Activated T-cell treated with anti-CD3 and anti-CD28 coated beads, Interleukin-2, amount 50 U/mL, for 72 hours (primary cell): ENCODE measurements at regions not wholly inside any gene's neighbourhood (a gene's known extent, or its start where the extent isn't known, plus 50 kb on each side); places are given as distances from the start of the nearest gene placed in this dataset.

ENCODE experiments used
- ATAC-seq, 2 donors: fragments of 150-1000 bp; cut with Tn5 transposase; replicated peaks in 1 of 2; 2 replicates each; pipeline ENCODE4 v1.10.0; 2021; ENCODE audit warnings: moderate library complexity in 2 of 2, mild to moderate bottlenecking in 1 of 2
- DNase-seq, 2 donors: peaks; one replicate each; pipeline ENCODE4 v3.0.0; 2021 to 2022; ENCODE audit warnings: mixed read lengths in 1 of 2
- H3K27ac Mint-ChIP-seq: one replicate; pipeline ENCODE4 v1.8.0; 2022; ENCODE audit warnings: mild to moderate bottlenecking, moderate library complexity, mixed read lengths
- H3K27me3 Mint-ChIP-seq: one replicate; pipeline ENCODE4 v1.8.0; 2022; ENCODE audit warnings: low read depth, mixed read lengths
- H3K36me3 Mint-ChIP-seq, 2 donors: one replicate each; pipeline ENCODE4 v1.8.0; 2022; ENCODE audit warnings: mixed read lengths in 2 of 2, mild to moderate bottlenecking in 1 of 2; ENCODE audit not compliant: insufficient read depth in 2 of 2
- H3K4me1 Mint-ChIP-seq: one replicate; pipeline ENCODE4 v1.8.0; 2022; ENCODE audit warnings: low read depth, mixed read lengths
- H3K4me3 Mint-ChIP-seq, 2 donors: one replicate each; pipeline ENCODE4 v1.8.0; 2022; ENCODE audit warnings: mild to moderate bottlenecking in 2 of 2, mixed read lengths in 2 of 2, moderate library complexity in 2 of 2
- H3K9me3 Mint-ChIP-seq, 2 donors: one replicate each; pipeline ENCODE4 v1.8.0; 2022; ENCODE audit warnings: mixed read lengths in 2 of 2

DNA sequence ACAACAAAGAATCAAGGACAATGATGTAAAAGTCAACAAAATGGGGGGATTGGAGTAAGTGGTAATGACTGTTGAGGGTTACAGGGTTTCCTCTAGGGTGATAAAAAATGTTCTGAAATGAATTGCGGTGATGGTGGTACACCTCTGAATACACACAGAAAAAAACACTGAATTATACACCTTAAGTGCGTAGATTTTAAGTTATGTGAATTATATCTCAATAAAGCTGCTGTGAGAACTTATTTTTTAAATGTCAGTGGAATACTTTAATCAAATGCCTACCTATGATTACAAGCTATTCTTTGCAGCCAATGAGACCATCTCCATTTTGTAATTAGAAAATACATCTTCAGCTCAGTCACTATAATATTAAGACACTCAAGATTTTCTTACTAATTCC lies 53.5 kb downstream of the ZNF608 start:
- Mint-ChIP-seq H3K4me1 (no peaks in the 10 kb centered on the region), H3K4me3 (no peak overlapping the region), H3K27me3 (no peaks in the 10 kb centered on the region), H3K27ac (no peak overlapping the region), H3K9me3 (peaks cover 0 to 1% of the 10 kb centered on the region in 2 donors), H3K36me3 (no peaks in the 10 kb centered on the region)
- no peak for ATAC-seq
- DNase-seq: no peak

DNA sequence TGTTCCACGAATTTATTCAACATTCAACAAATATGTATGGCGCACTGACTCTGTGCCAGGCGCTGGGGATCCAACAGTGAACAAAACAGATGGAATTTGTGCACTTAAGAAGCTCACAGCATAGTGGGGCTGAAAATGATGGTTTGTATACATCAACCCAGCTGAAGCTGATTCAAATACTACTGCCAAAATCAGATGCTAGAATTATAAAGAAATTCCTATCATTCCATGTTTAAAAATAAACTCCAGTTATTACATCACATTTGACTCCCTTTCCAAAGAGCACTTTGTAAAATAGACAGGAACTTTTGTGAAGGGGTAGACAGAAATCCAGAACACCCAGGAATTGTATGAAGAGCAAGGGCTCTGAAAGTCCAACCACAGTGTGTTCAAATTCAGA lies 54.1 kb downstream of the ZNF608 start:
- no peak overlapping the region for H3K4me3 Mint-ChIP-seq
- ATAC-seq: no peak
- DNase-seq: no peak
- no peak overlapping the region for H3K27ac Mint-ChIP-seq
- H3K9me3 Mint-ChIP-seq: peaks cover 0 to 1% of the 10 kb centered on the region in 2 donors
- H3K4me1 Mint-ChIP-seq: no peaks in the 10 kb centered on the region
- H3K36me3 Mint-ChIP-seq: no peaks in the 10 kb centered on the region
- H3K27me3 Mint-ChIP-seq: no peaks in the 10 kb centered on the region

DNA sequence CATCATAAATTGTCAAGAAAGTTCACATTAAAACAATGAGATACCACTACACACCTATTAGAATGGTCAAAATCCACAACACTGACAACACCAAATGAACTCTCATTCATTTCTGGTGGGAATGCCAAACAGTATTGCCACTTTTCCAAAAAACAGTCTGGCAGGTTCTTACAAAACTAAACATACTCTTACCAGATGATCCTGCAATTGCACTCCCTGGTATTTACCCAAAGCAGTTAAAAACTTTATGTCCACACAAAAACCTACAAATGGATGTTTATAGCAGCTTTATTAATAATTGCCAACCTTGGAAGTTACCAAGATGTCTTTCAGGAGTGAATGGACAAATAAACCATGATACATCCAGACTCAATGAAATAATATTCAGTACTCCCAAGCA lies 56.8 kb downstream of the ZNF608 start:
- no peaks in the 10 kb centered on the region for H3K36me3 Mint-ChIP-seq
- no peak for DNase-seq
- no peaks in the 10 kb centered on the region for H3K27me3 Mint-ChIP-seq
- no peaks in the 10 kb centered on the region for H3K9me3 Mint-ChIP-seq
- H3K27ac Mint-ChIP-seq: no peak overlapping the region
- no peak overlapping the region for H3K4me3 Mint-ChIP-seq
- H3K4me1 Mint-ChIP-seq: no peaks in the 10 kb centered on the region
- ATAC-seq: no peak

DNA sequence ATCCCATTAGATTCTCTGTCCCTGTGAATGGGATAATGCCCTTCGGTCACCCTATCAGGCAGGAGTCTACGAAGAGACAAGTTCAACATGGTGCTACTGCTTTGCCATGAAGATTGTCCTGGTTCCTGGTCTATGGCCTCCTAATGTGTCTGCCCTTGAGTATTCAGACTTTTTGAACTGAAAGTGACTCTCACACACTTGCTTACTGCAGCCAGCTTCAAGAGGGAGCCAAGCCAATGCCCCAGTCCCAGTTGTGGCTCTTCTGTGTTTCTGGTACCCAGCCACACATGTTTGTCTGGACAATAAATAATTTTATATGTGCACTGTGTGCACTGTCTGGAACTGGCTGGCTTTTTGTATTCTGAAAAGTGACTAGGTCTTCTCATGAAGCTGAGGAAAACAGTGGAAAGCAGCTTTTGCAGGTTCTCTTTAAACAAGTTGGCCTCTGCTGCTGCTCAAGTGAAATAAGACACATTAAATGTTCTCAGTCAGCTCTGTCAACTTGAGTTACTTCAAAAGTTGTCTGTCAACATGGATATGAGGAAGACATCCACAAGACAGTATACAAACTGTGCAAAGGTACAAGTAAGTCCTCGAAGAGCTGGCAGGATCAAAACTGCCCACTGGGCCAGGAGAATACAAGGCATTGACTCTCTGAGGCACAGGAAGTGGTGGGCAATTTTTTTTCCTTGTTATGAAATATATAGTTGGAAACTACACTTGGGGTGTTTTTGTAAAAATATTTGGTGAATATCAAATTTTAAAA lies 60.0 kb downstream of the ZNF608 start:
- Mint-ChIP-seq H3K4me3 (no peak overlapping the region), H3K4me1 (no peaks in the 10 kb centered on the region), H3K9me3 (no peaks in the 10 kb centered on the region), H3K36me3 (no peaks in the 10 kb centered on the region), H3K27ac (no peak overlapping the region), H3K27me3 (no peaks in the 10 kb centered on the region)
- no peak for DNase-seq
- no peak for ATAC-seq

DNA sequence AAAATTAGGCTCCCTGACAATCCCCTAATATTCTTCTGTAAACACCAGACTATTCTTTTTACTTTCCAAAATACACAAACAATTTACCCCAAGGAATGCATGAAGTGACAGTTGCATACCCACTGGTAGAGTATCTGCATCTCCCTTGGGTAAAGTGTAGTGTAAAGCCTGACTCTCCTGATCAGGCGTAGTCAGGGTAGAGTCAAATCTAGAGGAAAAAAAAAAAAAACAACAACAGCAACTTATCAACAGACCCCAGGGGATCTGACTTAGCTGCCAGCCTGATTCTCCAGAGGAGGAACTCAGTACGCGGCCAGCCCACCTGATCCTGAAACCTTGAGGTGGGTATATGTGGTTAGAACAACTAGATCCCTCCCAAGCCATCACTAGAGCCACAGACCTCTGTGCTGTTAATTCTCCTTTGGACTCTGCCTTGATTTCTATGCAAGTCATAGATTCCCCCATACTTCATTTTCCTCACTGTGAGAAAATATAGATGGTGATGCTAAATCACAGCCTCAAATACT lies 61.0 kb downstream of the ZNF608 start:
- no peaks in the 10 kb centered on the region for H3K36me3 Mint-ChIP-seq
- no peaks in the 10 kb centered on the region for H3K9me3 Mint-ChIP-seq
- ATAC-seq (no peak), DNase-seq (no peak)
- H3K4me3 Mint-ChIP-seq: no peak overlapping the region
- no peaks in the 10 kb centered on the region for H3K4me1 Mint-ChIP-seq
- no peak overlapping the region for H3K27ac Mint-ChIP-seq
- H3K27me3 Mint-ChIP-seq: no peaks in the 10 kb centered on the region

DNA sequence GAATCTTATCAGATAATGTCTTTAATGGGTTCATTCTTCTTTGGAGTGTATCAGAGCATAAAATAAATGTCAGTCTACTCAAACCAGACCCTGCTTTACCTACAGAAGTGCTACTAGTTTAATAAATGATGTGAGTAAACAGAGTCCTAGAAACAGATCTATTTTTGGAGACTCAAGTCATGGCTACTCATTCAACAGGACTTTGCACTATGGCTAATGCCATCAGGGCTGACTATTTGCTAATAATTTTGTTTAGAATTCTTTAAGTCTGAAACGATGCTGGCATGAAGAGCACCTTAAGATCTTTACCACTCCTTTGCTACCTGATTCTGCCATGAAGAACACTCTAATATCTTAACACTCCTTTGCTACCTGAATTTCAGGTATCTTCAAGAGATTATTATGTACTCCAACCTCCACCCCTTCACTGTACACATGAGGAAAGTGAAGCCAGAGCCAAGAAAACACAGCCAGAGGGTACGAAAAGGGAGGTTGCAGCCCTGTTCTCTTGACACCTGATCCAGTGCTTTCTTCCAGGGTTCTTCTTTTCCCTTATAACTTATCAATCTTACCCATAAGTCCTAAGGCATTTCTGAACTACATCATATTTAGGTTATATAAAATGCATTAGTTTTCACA lies 62.4 kb downstream of the ZNF608 start:
- H3K4me1 Mint-ChIP-seq: no peaks in the 10 kb centered on the region
- no peak for DNase-seq
- H3K27ac Mint-ChIP-seq: no peak overlapping the region
- ATAC-seq: no peak
- H3K36me3 Mint-ChIP-seq: no peaks in the 10 kb centered on the region
- peaks cover 6% of the 10 kb centered on the region for H3K27me3 Mint-ChIP-seq
- H3K9me3 Mint-ChIP-seq: no peaks in the 10 kb centered on the region
- no peak overlapping the region for H3K4me3 Mint-ChIP-seq

DNA sequence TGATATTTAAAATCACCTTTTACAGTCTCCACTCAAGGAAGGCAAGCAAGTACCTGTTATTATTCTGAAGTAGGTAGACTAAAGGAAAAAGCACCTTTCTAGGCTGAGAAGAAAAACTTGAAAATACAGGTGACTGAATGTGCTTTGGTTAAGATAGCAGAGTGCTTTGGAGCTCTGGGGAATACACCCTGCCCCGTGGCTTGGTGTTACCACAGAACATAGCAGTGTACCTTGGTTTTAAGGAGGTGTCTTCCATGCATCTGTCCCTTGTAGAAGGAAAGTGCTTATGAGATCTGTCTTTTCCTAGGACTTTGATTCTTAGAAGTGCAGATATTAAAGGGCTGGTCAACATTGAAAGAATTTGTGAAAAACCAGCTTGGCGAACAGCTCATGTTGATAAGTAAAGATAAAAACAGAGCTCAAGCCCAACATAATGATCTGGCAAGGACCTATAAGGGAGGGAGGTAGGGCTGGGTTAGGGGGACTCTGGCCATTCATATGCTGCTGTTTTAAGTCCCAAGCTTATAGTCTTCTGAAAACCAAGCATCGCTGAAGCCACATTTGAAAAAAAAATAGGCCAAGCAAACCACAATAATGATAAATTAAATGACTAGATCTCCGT lies 66.8 kb downstream of the ZNF608 start:
- ATAC-seq (no peak), DNase-seq (no peak)
- H3K27me3 Mint-ChIP-seq: peaks cover 6% of the 10 kb centered on the region
- no peak overlapping the region for H3K27ac Mint-ChIP-seq
- H3K36me3 Mint-ChIP-seq: no peaks in the 10 kb centered on the region
- H3K4me1 Mint-ChIP-seq: no peaks in the 10 kb centered on the region
- no peak overlapping the region for H3K4me3 Mint-ChIP-seq
- H3K9me3 Mint-ChIP-seq: no peaks in the 10 kb centered on the region

DNA sequence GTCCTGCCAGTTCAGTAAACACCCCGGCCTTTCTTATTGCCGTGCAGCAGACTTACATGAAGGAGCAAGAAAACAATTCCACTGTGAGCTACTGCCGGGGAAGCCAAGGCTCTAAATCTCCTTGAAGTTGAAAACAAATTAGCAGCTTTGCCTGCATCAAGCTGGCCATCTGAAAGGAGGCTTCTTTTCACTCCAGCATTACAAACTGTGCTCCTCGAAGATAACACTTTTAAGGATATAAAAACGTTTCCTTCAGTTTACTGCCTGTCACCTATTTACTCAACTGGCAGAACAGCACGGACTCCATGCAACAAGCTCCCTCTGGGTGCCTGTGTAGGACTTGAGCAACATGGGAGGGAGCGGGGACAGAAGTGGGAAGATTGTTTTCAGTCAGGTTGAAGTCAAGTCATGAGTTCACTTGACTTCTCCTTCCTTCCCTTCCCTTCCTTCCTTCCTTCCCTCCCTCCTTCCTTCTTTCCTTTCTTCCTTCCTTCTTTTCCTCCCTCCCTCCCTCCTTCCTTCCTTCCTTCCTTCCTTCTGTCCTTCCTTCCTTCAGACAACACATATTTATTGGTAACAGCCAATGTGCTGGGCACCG lies 67.4 kb downstream of the ZNF608 start:
- no peaks in the 10 kb centered on the region for H3K36me3 Mint-ChIP-seq
- DNase-seq (no peak), ATAC-seq (no peak)
- H3K27me3 Mint-ChIP-seq: peaks cover 6% of the 10 kb centered on the region
- H3K27ac Mint-ChIP-seq: no peak overlapping the region
- H3K9me3 Mint-ChIP-seq: no peaks in the 10 kb centered on the region
- no peaks in the 10 kb centered on the region for H3K4me1 Mint-ChIP-seq
- H3K4me3 Mint-ChIP-seq: no peak overlapping the region

DNA sequence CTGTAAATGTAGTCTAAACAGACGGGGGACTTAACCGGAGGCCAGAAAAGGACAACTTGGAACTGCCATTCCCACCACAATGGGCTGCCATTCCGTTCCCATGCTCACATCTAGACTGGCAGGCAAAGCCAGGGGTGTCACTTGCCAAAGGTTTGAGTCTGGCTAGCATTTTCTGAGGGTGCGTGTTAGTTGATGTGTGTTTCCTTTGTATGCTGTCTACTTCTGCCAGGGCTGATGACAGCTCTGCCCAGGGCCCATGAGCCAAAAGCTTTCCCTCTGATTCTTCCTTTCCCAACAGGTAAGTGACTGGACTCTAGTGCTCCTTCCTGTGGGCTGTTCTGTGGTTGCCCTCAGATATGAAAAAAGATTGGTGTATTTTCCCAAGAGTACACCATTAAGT lies 68.0 kb downstream of the ZNF608 start:
- ATAC-seq: no peak
- Mint-ChIP-seq H3K4me3 (no peak overlapping the region), H3K9me3 (no peaks in the 10 kb centered on the region)

DNA sequence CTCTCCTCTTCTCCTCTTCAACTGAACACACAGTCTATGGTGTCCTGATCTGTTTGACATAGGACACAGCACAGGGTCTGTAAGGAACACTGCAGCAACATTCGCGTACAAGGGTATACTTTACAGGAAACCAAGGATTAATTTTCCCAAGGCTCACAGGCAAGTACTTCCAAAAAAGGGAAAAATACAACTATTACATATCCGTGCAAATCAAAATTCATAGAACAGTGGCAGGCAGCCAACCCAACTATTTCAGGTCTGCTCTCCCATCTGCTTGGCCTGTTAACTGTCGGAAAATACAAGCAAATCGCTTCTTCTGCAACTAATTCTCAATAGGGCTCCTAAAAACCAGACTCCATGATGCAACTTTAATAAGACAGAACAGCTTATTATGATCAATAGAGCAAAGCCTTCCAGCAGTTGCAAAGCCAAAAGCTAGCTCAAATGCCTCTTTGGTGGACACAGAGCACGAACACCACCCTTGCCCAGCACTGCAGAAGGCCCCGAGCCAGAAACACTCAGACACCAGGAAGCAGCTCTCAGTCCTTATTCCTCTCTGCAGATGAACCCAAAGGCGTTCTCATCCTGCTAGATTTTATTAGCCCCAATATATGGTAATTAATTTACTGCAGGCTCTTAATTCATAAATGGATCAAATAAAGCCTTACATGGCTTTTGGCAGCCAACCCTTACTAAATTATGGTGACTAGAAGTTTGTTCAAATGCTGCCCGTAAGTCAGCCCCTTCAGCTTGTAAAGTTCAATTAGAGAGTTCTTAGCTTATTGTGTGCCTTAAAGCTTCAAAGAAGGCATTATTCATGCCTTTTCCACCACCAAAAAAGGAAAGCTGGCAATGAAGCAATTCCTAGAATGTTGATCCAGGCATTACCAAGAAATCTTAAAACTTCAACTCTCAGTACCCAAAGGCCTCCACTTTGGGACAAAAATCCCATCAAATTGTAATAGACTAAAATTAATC lies 68.8 kb downstream of the ZNF608 start:
- H3K9me3 Mint-ChIP-seq: no peaks in the 10 kb centered on the region
- no peak overlapping the region for H3K4me3 Mint-ChIP-seq
- H3K36me3 Mint-ChIP-seq: no peaks in the 10 kb centered on the region
- H3K27me3 Mint-ChIP-seq: peaks cover 6% of the 10 kb centered on the region
- H3K4me1 Mint-ChIP-seq: no peaks in the 10 kb centered on the region
- H3K27ac Mint-ChIP-seq: no peak overlapping the region
- DNase-seq (no peak), ATAC-seq (no peak)

More for the DNA sequence above, 68.0 kb downstream of the ZNF608 start:
- Mint-ChIP-seq H3K27me3 (peaks cover 6% of the 10 kb centered on the region), H3K4me1 (no peaks in the 10 kb centered on the region), H3K36me3 (no peaks in the 10 kb centered on the region), H3K27ac (no peak overlapping the region)
- no peak for DNase-seq

DNA sequence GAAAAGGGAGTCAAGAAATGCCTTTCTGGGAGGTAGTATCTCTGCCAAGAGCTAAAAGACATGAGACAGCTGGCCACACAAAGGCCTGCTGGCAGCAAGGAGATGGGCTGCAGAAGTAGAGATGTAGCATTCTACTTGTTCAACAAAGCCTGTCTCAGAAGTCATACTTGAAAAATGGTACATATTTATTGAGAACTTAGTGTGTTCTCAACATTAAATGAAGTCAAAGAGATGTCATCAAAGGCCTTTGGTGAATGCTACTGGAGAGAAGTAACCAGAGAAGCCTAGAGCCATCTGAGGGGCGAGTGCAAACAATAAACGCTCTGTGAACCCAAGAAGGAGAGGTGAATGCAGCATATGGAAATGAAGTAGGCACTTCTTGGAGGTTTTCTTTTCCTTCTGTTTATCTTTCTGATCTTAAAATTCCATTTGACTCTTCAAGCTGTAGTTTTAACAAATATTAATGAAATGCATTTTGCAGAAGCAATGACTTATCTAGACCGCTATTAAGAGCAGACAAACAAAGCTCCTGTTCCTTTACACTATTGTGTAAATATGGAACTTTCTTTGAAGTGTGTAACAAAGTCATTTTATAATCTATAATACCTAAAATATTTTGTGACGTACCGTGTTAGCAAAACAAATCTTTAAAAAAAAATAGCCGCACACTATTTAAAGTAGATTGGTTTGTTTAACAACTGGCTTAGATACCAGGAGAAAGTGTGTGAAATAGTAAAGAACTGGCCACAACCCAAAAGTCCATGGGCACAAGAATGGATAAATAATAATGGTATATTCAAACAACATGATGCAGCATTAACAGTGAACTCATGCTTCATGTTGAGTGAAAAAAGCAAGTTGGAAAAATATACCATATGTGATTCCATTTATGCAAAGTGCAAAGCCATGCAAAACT lies 70.2 kb downstream of the ZNF608 start:
- Mint-ChIP-seq H3K4me3 (no peak overlapping the region), H3K9me3 (no peaks in the 10 kb centered on the region), H3K4me1 (no peaks in the 10 kb centered on the region), H3K27ac (no peak overlapping the region), H3K27me3 (peaks cover 6% of the 10 kb centered on the region), H3K36me3 (no peaks in the 10 kb centered on the region)
- DNase-seq (no peak), ATAC-seq (no peak)

DNA sequence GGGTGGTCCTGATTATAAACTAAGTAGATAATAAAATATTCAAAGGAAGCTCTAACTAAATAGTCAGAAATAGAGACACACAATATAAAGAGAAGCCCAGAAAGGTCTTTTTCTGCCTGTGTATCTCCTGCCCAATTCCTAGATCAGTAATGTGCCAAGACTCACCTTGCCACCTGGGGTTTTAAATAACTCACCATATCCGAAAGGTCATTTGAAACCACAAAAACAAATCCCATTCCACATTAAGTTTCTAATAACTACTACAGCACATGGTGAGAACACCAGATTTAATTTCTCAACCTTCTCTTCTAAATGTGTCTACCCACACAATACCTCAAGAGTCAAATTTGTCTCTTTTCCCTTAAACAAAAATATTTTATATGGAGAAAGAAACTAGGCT lies 75.2 kb downstream of the ZNF608 start:
- H3K27me3 Mint-ChIP-seq: no peaks in the 10 kb centered on the region
- no peaks in the 10 kb centered on the region for H3K4me1 Mint-ChIP-seq
- H3K4me3 Mint-ChIP-seq: no peak overlapping the region
- DNase-seq (no peak), ATAC-seq (no peak)
- H3K27ac Mint-ChIP-seq: no peak overlapping the region
- no peaks in the 10 kb centered on the region for H3K9me3 Mint-ChIP-seq
- no peaks in the 10 kb centered on the region for H3K36me3 Mint-ChIP-seq
